ENCODE measurements at regions not wholly inside any gene's neighbourhood (a gene's known extent, or its start where the extent isn't known, plus 50 kb on each side); places are given as distances from the start of the nearest gene placed in this dataset.
A peak's percentile ranks its signal among the peaks of the same experiment; 100 is the strongest.

DNA sequence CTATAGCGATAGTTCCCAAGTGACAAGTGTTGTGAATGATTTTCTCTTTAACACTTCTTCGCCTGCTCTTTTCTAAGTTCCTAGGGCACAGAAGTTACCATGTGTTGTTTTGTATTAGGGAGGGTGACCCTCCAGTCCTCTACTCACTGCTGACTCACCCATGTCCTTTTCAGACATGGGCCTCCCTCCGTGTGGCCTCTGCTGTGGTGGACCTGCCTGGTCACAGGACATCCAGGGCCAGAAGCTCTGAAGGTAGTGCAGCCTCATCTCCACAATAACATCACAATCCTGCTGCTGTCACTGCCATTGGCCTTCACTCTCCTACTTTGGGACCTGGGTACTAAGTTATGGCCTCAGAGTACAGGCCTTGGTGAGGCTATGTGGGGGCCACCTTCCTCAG is 87.1 kb upstream of the TNFAIP3 start:
- no peak for DNase-seq (ENCODE audit: low read depth in 2 of 2)

- no peak for DNase-seq (ENCODE audit: low read depth in 2 of 2)
These were observed 86.5 kb upstream of the TNFAIP3 start for GRCh38 chr6:137780447-137781034.

GRCh38 chr6:137781639-137782038 is 85.4 kb upstream of the TNFAIP3 start:
- DNase-seq (ENCODE audit: low read depth in 2 of 2) = no peak

DNA sequence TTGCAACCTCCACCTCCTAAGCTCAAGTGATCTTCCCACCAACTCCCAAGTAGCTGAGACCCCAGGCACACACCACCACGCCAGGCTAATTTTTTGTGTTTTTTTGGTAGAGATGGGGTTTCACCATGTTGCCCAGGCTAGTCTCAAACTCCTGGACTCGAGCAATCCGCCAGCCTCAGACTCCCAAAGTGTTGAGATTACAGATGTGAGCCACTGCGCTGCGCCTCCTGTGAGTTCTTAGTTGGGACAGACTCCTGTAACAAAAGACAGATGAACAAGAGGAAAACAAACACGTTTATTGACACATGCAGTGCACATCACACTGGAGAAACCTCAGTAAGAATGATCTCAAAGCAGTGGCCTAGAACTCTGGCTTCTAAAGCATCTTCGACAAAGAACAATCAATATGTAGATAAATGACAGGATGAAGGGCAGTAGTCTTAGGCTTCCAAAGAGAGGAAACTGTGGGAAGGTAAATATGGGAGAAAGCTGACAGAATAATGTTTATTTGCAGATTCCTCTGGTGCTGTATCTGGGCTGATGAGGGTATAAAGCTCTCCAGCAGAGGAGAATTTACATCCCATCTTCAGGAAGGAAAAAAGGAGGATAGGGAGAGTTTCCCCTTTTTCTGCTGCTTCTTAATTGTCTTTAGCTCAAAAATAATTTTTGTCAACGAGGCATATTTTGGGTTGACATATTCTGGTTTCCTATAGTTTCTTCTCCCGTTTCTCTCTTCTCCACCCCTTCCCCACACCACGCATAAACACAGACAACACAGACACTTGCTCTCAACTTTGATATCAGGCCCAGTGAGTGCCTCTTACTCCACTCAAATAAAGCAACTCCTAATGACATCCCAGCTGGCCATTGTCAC is 84.7 kb upstream of the TNFAIP3 start:
- DNase-seq (ENCODE audit: low read depth in 2 of 2) = no peak

DNA sequence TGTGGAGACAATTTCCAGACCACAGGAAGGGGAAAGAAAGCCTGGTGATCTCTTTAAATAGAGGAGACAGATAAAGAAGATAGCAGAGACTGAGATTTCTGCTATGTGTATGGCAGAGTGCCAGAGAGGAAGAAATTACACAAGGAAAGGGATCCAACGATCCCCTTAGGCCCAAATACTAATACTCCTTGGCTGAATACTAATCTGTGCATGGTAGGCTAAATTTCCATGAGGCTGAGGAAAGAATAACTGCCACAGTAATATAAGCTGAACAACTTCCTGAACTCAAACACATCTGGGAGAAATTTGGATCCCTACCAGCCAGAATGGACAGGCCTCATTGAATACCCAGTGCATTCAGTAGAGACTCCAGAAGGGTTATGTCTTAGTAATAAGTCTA is 83.3 kb upstream of the TNFAIP3 start:
- no peak for DNase-seq (ENCODE audit: low read depth in 2 of 2)

- DNase-seq (ENCODE audit: low read depth in 2 of 2) = no peak
These were observed 82.5 kb upstream of the TNFAIP3 start for GRCh38 chr6:137784583-137784982.

- no peak for DNase-seq (ENCODE audit: low read depth in 2 of 2)
These were observed 80.0 kb upstream of the TNFAIP3 start for GRCh38 chr6:137787016-137787415.

DNA sequence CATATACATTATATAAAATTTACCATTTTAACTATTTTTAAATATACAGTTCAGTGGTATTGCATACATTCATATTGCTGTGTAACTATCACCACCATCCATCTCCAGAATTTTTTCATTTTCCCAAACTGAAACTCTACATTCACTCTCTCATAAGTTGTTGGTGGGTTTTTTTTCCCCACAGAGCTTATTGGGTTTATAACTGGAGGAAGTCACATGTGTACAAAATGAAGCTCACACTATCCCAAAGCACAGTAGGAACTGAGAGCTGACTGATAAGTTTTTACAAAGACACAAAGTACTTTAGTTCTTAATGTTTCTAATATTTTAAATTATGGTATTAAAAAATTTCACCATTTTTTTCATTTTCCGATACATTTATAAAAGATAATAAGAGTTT is 78.8 kb upstream of the TNFAIP3 start:
- DNase-seq (ENCODE audit: low read depth in 2 of 2) = no peak

- DNase-seq (ENCODE audit: low read depth in 2 of 2) = no peak
These were observed 75.5 kb upstream of the TNFAIP3 start for GRCh38 chr6:137791281-137792159.

- no peak for DNase-seq (ENCODE audit: low read depth in 2 of 2)
These were observed 74.7 kb upstream of the TNFAIP3 start for GRCh38 chr6:137792160-137793033.

GRCh38 chr6:137793805-137794515 is 73.1 kb upstream of the TNFAIP3 start:
- no peak for DNase-seq (ENCODE audit: low read depth in 2 of 2)

DNA sequence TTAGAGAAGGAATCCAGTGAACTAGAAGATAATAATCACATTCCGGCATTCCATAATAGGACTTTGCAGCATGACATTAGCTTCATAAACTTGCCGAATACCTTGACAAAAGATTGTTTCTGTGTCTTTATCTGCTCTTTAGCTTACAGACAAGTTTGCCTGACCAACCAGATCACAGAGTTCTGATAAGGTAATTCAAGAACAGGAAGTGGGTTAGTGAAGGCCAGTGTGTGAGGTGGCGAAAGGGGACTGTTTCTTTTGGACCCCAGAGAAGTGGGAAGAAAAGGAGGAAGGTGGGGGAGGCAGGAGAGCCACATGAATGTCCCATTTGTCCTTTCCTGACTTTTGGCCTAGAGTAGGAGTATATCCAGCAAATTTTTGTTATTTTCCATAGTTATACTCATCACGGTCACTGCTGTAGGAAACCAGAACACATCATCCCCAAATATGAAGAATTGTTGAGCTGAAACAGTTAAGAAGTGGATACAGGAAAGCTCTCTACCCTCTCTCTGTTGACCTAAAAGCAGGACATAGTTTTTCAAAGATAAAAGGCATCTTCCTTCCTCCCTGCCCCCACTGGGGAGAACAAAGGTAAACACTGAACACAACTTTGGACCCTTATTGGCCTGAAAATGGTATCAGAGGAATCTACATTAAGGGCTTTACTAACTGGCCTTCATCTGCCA is 72.4 kb upstream of the TNFAIP3 start:
- no peak for DNase-seq (ENCODE audit: low read depth in 2 of 2)

- no peak for DNase-seq (ENCODE audit: low read depth in 2 of 2)
These were observed 71.6 kb upstream of the TNFAIP3 start for GRCh38 chr6:137795501-137795900.

- no peak for DNase-seq (ENCODE audit: low read depth in 2 of 2)
These were observed 68.8 kb upstream of the TNFAIP3 start for GRCh38 chr6:137798261-137798660.

DNA sequence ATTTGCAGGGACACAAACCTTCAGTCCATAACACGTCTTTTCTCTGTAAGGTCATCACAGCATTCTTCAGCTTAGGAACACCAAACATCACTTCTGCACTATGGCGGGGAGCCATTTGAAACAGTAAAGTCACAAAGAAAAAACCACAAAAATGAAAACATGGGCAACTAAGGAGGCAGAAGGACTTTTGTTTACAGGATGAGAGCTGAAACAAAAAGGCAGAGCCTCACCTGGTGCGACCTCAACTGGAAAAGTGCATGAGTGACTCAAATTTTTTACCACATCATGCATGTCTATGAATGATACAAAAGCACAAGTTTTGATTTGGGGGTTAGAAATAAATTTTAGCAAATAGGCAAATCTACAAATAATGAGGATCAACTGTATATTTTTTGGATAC is 68.2 kb upstream of the TNFAIP3 start:
- no peak for DNase-seq (ENCODE audit: low read depth in 2 of 2)

DNA sequence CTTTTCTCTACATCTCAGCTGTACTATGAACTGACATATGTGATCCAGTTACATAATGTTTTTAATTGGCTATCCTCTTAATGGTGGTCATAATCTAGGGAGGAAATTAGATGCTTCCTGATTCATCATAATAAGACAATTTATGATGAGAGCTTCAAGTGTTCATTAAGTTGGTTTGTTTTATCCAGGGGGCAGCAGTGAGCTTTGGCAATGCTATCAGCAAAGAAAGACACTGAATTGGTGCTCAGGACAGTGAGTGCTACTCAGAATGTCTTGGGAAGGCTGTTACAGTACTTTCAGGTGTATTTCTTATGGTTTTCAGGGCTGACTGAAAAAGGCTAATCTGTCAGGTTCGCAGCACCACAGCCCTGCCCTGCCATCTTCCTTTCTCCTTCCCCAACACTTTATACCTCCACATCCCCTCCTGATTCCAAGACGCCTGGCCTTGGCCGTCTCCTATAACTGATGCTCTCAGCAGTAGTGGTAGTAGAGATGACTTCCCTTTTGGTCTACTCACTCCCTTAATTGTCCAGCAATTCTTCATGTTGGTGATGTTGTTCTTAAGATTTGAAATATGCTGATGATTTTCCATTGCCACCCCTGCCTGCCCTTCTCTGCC is 67.0 kb upstream of the TNFAIP3 start:
- peak in 1 of 2 donors; percentile 36 for DNase-seq (ENCODE audit: low read depth in 2 of 2)

- no peak for DNase-seq (ENCODE audit: low read depth in 2 of 2)
These were observed 66.3 kb upstream of the TNFAIP3 start for GRCh38 chr6:137800762-137801161.

GRCh38 chr6:137801352-137802114 is 65.5 kb upstream of the TNFAIP3 start:
- DNase-seq (ENCODE audit: low read depth in 2 of 2) = no peak
